ENCODE measurements at regions not wholly inside any gene's neighbourhood (a gene's known extent, or its start where the extent isn't known, plus 50 kb on each side); places are given as distances from the start of the nearest gene placed in this dataset.

DNA sequence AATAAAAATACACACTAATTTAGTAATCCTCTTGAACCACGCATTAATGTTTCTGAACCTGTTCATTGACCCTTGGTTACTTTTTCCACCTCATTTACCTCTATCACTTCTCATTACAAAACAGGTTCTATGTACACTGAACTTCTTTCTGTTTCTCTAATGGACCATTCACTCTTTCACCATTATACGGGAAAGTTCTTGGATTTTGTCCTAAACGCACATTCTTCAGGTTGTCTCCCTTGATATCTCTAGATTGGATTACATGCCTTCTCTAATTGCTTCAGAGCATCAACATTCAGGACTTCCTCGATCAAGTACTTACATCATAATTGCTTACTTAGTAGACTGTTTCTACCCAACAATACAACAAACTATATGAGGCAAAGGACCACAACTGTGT is 359.4 kb upstream of the FSTL5 start:
- H3K9me2 ChIP-seq (ENCODE audit: insufficient read depth) = no peaks in the 10 kb centered on the region; the same call in 1 of the 2 replicates
- no peaks in the 10 kb centered on the region for H3F3A ChIP-seq (replicated peaks; ENCODE audit: low read depth)
- no peaks in the 10 kb centered on the region for H3K79me2 ChIP-seq (replicated peaks; ENCODE audit: insufficient read depth)
- Mint-ChIP-seq H3K27ac (no peak overlapping the region), H3K4me3 (no peak overlapping the region), H3K4me1 (peaks cover 3% of the 10 kb centered on the region; the same call in 1 of the 3 replicates), H3K36me3 (ENCODE audit: low read depth) (no peaks in the 10 kb centered on the region), H3K27me3 (ENCODE audit: insufficient read depth, low read depth, poor library complexity) (no peaks in the 10 kb centered on the region), H3K9me3 (no peaks in the 10 kb centered on the region; the same call in 1 of the 3 replicates)
- H3K4me3 ChIP-seq = no peak overlapping the region
- no peaks in the 10 kb centered on the region for H4K20me1 ChIP-seq (replicated peaks; ENCODE audit: insufficient read depth)
- no peaks in the 10 kb centered on the region for H3K27me3 ChIP-seq (ENCODE audit: insufficient read depth)
- ATAC-seq = no peak
- H3K4me2 ChIP-seq = no peak overlapping the region
- DNase-seq (ENCODE audit: low spot score) = no peak
- H2AFZ ChIP-seq = no peak overlapping the region
- TF ChIP-seq POLR2AphosphoS5 (IDR thresholded peaks at IDR 0.05; ENCODE audit: low read depth) (no peak), EZH2 (IDR thresholded peaks at IDR 0.05; ENCODE audit: low read depth, unreplicated experiment) (no peak), NANOG (IDR thresholded peaks at IDR 0.05; ENCODE audit: borderline replicate concordance) (no peak), ZNF114 (CRISPR knock-in tag; IDR thresholded peaks at IDR 0.05) (no peak), CREB1 (CRISPR knock-in tag; IDR thresholded peaks at IDR 0.05; ENCODE audit: low read depth) (no peak)
- TF ChIP-seq, protein P1, sequence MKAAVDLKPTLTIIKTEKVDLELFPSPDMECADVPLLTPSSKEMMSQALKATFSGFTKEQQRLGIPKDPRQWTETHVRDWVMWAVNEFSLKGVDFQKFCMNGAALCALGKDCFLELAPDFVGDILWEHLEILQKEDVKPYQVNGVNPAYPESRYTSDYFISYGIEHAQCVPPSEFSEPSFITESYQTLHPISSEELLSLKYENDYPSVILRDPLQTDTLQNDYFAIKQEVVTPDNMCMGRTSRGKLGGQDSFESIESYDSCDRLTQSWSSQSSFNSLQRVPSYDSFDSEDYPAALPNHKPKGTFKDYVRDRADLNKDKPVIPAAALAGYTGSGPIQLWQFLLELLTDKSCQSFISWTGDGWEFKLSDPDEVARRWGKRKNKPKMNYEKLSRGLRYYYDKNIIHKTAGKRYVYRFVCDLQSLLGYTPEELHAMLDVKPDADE (IDR thresholded peaks at IDR 0.05) = no peak
- TF ChIP-seq, protein P2, sequence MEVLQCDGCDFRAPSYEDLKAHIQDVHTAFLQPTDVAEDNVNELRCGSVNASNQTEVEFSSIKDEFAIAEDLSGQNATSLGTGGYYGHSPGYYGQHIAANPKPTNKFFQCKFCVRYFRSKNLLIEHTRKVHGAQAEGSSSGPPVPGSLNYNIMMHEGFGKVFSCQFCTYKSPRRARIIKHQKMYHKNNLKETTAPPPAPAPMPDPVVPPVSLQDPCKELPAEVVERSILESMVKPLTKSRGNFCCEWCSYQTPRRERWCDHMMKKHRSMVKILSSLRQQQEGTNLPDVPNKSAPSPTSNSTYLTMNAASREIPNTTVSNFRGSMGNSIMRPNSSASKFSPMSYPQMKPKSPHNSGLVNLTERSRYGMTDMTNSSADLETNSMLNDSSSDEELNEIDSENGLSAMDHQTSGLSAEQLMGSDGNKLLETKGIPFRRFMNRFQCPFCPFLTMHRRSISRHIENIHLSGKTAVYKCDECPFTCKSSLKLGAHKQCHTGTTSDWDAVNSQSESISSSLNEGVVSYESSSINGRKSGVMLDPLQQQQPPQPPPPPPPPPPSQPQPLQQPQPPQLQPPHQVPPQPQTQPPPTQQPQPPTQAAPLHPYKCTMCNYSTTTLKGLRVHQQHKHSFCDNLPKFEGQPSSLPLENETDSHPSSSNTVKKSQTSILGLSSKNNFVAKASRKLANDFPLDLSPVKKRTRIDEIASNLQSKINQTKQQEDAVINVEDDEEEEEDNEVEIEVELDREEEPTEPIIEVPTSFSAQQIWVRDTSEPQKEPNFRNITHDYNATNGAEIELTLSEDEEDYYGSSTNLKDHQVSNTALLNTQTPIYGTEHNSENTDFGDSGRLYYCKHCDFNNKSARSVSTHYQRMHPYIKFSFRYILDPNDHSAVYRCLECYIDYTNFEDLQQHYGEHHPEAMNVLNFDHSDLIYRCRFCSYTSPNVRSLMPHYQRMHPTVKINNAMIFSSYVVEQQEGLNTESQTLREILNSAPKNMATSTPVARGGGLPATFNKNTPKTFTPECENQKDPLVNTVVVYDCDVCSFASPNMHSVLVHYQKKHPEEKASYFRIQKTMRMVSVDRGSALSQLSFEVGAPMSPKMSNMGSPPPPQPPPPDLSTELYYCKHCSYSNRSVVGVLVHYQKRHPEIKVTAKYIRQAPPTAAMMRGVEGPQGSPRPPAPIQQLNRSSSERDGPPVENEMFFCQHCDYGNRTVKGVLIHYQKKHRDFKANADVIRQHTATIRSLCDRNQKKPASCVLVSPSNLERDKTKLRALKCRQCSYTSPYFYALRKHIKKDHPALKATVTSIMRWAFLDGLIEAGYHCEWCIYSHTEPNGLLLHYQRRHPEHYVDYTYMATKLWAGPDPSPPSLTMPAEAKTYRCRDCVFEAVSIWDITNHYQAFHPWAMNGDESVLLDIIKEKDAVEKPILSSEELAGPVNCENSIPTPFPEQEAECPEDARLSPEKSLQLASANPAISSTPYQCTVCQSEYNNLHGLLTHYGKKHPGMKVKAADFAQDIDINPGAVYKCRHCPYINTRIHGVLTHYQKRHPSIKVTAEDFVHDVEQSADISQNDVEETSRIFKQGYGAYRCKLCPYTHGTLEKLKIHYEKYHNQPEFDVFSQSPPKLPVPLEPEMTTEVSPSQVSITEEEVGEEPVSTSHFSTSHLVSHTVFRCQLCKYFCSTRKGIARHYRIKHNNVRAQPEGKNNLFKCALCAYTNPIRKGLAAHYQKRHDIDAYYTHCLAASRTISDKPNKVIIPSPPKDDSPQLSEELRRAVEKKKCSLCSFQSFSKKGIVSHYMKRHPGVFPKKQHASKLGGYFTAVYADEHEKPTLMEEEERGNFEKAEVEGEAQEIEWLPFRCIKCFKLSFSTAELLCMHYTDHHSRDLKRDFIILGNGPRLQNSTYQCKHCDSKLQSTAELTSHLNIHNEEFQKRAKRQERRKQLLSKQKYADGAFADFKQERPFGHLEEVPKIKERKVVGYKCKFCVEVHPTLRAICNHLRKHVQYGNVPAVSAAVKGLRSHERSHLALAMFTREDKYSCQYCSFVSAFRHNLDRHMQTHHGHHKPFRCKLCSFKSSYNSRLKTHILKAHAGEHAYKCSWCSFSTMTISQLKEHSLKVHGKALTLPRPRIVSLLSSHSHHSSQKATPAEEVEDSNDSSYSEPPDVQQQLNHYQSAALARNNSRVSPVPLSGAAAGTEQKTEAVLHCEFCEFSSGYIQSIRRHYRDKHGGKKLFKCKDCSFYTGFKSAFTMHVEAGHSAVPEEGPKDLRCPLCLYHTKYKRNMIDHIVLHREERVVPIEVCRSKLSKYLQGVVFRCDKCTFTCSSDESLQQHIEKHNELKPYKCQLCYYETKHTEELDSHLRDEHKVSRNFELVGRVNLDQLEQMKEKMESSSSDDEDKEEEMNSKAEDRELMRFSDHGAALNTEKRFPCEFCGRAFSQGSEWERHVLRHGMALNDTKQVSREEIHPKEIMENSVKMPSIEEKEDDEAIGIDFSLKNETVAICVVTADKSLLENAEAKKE (CRISPR knock-in tag; IDR thresholded peaks at IDR 0.05) = no peak
- H3K36me3 ChIP-seq (ENCODE audit: insufficient read depth) = no peaks in the 10 kb centered on the region
- H3K27ac ChIP-seq (ENCODE audit: low read depth) = no peak overlapping the region
- H3K4me1 ChIP-seq (ENCODE audit: insufficient read depth) = no peaks in the 10 kb centered on the region
